Right lobe of liver (tissue), 4 donors: ENCODE measurements at regions not wholly inside any gene's neighbourhood (a gene's known extent, or its start where the extent isn't known, plus 50 kb on each side); places are given as distances from the start of the nearest gene placed in this dataset.

ENCODE experiments used
- CTCF ChIP-seq, 4 donors: fragments of 200-600 bp in 3 of 4; fragments of 450-650 bp in 1 of 4; IDR thresholded peaks; one replicate each; pipeline versions ENCODE4 v1.5.1 to v1.8.0; 2016 to 2022; ENCODE audit warnings: antibody characterized with exemption in 4 of 4, mild to moderate bottlenecking in 2 of 4
- POLR2A ChIP-seq: fragments of 450-650 bp; IDR thresholded peaks from one replicate; pipeline ENCODE4 v1.6.1; 2017; ENCODE audit warnings: antibody characterized with exemption, mild to moderate bottlenecking
- donor health status: DM: no; HTN: no; CAD: no.
- donor health status: DM: no; HTN: no; CAD: no.
- donor health status: DM: no; HTN: yes; CAD: no.

DNA sequence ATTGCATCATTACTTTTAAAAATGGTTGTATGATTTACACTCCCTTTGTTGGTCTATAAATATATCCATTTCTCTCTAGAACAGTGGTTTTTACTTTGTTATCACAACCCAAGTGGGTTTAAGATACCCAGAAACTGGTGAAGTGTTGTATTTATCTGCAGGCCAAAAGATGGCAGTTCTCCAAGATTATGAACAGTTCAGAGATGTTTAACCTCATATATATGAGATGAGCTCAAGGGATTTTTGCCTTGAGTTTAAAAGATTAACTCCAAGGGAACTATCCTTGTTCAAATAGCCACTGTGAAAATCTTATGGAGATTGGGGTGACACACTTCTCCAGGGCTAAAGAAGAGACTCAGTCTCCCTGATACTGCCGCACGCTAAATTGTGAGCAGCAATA is 572.6 kb downstream of the TLE4 start:
- TF ChIP-seq CTCF (IDR thresholded peaks at IDR 0.05), result no peak
- TF ChIP-seq POLR2A, result no peak
